Posterior cingulate gyrus (tissue), 11 donors: ENCODE measurements at regions not wholly inside any gene's neighbourhood (a gene's known extent, or its start where the extent isn't known, plus 50 kb on each side); places are given as distances from the start of the nearest gene placed in this dataset.
"Not testable (repeated sequence)": the region's sequence is repeated elsewhere in the genome, so short reads cannot be mapped to it uniquely, and the experiment has no call there.

Source experiments
- DNase-seq, 10 donors: peaks; one replicate each; pipeline versions ENCODE4 v3.0.0 to v3.0.0-alpha.2; 2020 to 2021; ENCODE audit warnings: mixed read lengths in 3 of 10
- intact Hi-C: fragments of 100-400 bp; cut with DNase I; formaldehyde crosslinking; loops from one replicate; pipeline ENCODE4 v1.15.1; 2023

GRCh38 chr12:93078059-93078458 is 149.0 kb upstream of the EEA1 start:
- intact Hi-C loops: no loop called here
- DNase-seq: no peak

- intact Hi-C loops: no loop called here
- DNase-seq: no peak
Measured at GRCh38 chr12:93078577-93078976, 149.5 kb upstream of the EEA1 start.

- intact Hi-C loops: no loop called here
- no peak for DNase-seq
Measured at GRCh38 chr12:93079271-93079670, 150.2 kb upstream of the EEA1 start.

GRCh38 chr12:93079976-93080375 is 150.9 kb upstream of the EEA1 start:
- no peak for DNase-seq
- intact Hi-C loops: no loop called here

- intact Hi-C loops: no loop called here
- DNase-seq: no peak
Measured at GRCh38 chr12:93080452-93080851, 151.4 kb upstream of the EEA1 start.

GRCh38 chr12:93080994-93081809 is 152.1 kb upstream of the EEA1 start:
- intact Hi-C loops: no loop called here
- DNase-seq: no peak

GRCh38 chr12:93081810-93082165 is 152.7 kb upstream of the EEA1 start:
- intact Hi-C loops: no loop called here

GRCh38 chr12:93085383-93086287 is 156.5 kb upstream of the EEA1 start:
- no peak for DNase-seq
- intact Hi-C loops: no loop called here

More at GRCh38 chr12:93081810-93082165, 152.7 kb upstream of the EEA1 start:
- no peak for DNase-seq

- DNase-seq: no peak
- intact Hi-C loops: no loop called here
Measured at GRCh38 chr12:93086288-93086727, 157.2 kb upstream of the EEA1 start.

- DNase-seq: no peak
- intact Hi-C loops: no loop called here
Measured at GRCh38 chr12:93087840-93088610, 158.9 kb upstream of the EEA1 start.

- intact Hi-C loops: no loop called here
- no peak for DNase-seq
Measured at GRCh38 chr12:93089805-93090569, 160.9 kb upstream of the EEA1 start.

- intact Hi-C loops: no loop called here
- DNase-seq: no peak
Measured at GRCh38 chr12:93090731-93091172, 161.7 kb upstream of the EEA1 start.

GRCh38 chr12:93091886-93092648 is 163.0 kb upstream of the EEA1 start:
- intact Hi-C loops: no loop called here
- no peak for DNase-seq

- no peak for DNase-seq
- intact Hi-C loops: no loop called here
Measured at GRCh38 chr12:93092649-93092945, 163.5 kb upstream of the EEA1 start.

GRCh38 chr12:93093243-93093642 is 164.1 kb upstream of the EEA1 start:
- intact Hi-C loops: no loop called here
- no peak for DNase-seq

GRCh38 chr12:93094222-93094621 is 165.1 kb upstream of the EEA1 start:
- intact Hi-C loops, DNase-seq: not testable (repeated sequence)

GRCh38 chr12:93094988-93095737 is 166.1 kb upstream of the EEA1 start:
- DNase-seq: no peak
- intact Hi-C loops: no loop called here

- intact Hi-C loops: no loop called here
- no peak for DNase-seq
Measured at GRCh38 chr12:93097417-93097816, 168.3 kb upstream of the EEA1 start.

- intact Hi-C loops: no loop called here
- peak in 3 of 10 donors; percentile 13 to 27 (median 15) for DNase-seq
Measured at GRCh38 chr12:93098077-93098476, 169.0 kb upstream of the EEA1 start.
